Activated CD4-positive, alpha-beta T cell treated with anti-CD3 and anti-CD28 coated beads, Interleukin-2, Interleukin-4, amounts not matched to agents 100 ng/mL and 50 ng/mL, durations not matched to agents 16 hours and 8 hours (primary cell): ENCODE measurements at regions not wholly inside any gene's neighbourhood (a gene's known extent, or its start where the extent isn't known, plus 50 kb on each side); places are given as distances from the start of the nearest gene placed in this dataset.

Experiments
- DNase-seq: peaks from one replicate; pipeline ENCODE4 v3.0.0-alpha.2; 2020; ENCODE audit warnings: low spot score

GRCh38 chr4:10175626-10176025 lies 59.0 kb upstream of the WDR1 start:
- no peak for DNase-seq

- DNase-seq: no peak
Measured at GRCh38 chr4:10173754-10174749, 57.5 kb upstream of the WDR1 start.

GRCh38 chr4:10173037-10173753 lies 56.6 kb upstream of the WDR1 start:
- DNase-seq: no peak

GRCh38 chr4:10172278-10172921 lies 55.8 kb upstream of the WDR1 start:
- DNase-seq: no peak

GRCh38 chr4:10171055-10171454 lies 54.5 kb upstream of the WDR1 start:
- no peak for DNase-seq

GRCh38 chr4:10169839-10170387 lies 53.3 kb upstream of the WDR1 start:
- DNase-seq: no peak

GRCh38 chr4:10168151-10168550 lies 51.6 kb upstream of the WDR1 start:
- no peak for DNase-seq

- DNase-seq: no peak
Measured at GRCh38 chr4:10167201-10167600, 50.6 kb upstream of the WDR1 start.
